Panc1 (cell line): ENCODE measurements at regions not wholly inside any gene's neighbourhood (a gene's known extent, or its start where the extent isn't known, plus 50 kb on each side); places are given as distances from the start of the nearest gene placed in this dataset.

ENCODE experiments used
- ATAC-seq: fragments of 200-7000 bp; cut with Tn5 transposase; 2 replicates; pipeline ENCODE4 v1.9.1; 2020; ENCODE audit warnings: mild to moderate bottlenecking, moderate library complexity
- BruUV-seq: library from RNA; stranded (reverse); fragments of 400-500 nt; replicated peaks from 2 replicates; lab custom pipeline; 2021; lab: Mats Ljungman, UMichigan
- CTCF ChIA-PET: fragments of 300-600 bp; sonication (Branson Sonifier 250); formaldehyde crosslinking; loops from one replicate; lab custom pipeline; 2022; ENCODE audit warnings: antibody characterized with exemption; lab: Charles Lee
- POLR2A ChIA-PET: fragments of 300-600 bp; sonication (Branson Sonifier 250); formaldehyde crosslinking; loops from one replicate; lab custom pipeline; 2022; ENCODE audit warnings: antibody characterized with exemption; lab: Charles Lee
- DNase-seq: peaks from one replicate; pipeline ENCODE4 v3.0.0-alpha.2; 2010; ENCODE audit warnings: low read depth, low spot score
- H3K27ac ChIP-seq: 2 replicates; pipeline ENCODE4 v1.5.1; 2011; ENCODE audit warnings: mild to moderate bottlenecking, low read length, inconsistent platforms
- H3K27me3 ChIP-seq: fragments of 200-500 bp; sonication (Bioruptor generic); 2 replicates; pipeline ENCODE4 v1.6.0; 2014; ENCODE audit warnings: low read length, inconsistent platforms; ENCODE audit not compliant: control insufficient read depth, insufficient read depth
- H3K36me3 ChIP-seq: fragments of 200-500 bp; sonication (Bioruptor generic); 2 replicates; pipeline ENCODE4 v1.5.1; 2014; ENCODE audit warnings: inconsistent platforms, mild to moderate bottlenecking, low read length, moderate library complexity; ENCODE audit not compliant: control insufficient read depth, insufficient read depth
- H3K4me1 ChIP-seq: 2 replicates; pipeline ENCODE4 v1.5.1; 2011; ENCODE audit warnings: inconsistent platforms, mild to moderate bottlenecking, low read length, moderate library complexity; ENCODE audit not compliant: control insufficient read depth, insufficient read depth
- H3K4me3 ChIP-seq, 2 experiments: 2 replicates each; pipeline ENCODE4 v1.5.1; 2011 to 2012; ENCODE audit warnings: low read depth in 2 of 2, low read length in 2 of 2, mild to moderate bottlenecking in 2 of 2, inconsistent platforms in 1 of 2, moderate library complexity in 1 of 2
- H3K9me3 ChIP-seq: fragments of 200-500 bp; sonication (Bioruptor generic); 2 replicates; pipeline ENCODE4 v1.5.1; 2014; ENCODE audit warnings: low read depth, mild to moderate bottlenecking, inconsistent platforms, low read length, moderate library complexity; ENCODE audit not compliant: control insufficient read depth, insufficient read depth
- POLR2AphosphoS5 ChIP-seq: IDR thresholded peaks from 2 replicates; pipeline ENCODE4 v1.6.1; 2012; ENCODE audit warnings: mild to moderate bottlenecking, low read depth, low read length, moderate library complexity
- SIN3A ChIP-seq: IDR thresholded peaks from 2 replicates; pipeline ENCODE4 v1.6.1; 2012; ENCODE audit warnings: low read depth, mild to moderate bottlenecking, low read length, moderate library complexity, borderline replicate concordance; ENCODE audit not compliant: insufficient read depth
- TCF7L2 ChIP-seq: IDR thresholded peaks from 2 replicates; pipeline ENCODE4 v1.6.1; 2011; ENCODE audit warnings: mild to moderate bottlenecking, low read depth, low read length, inconsistent platforms
- in situ Hi-C: cut with HindIII; loops from 2 replicates; pipeline ENCODE4 v1.10.0; 2016; ENCODE audit warnings: low sequenced_read_pairs, low pct_unique_long_range_greater_than_20kb
- intact Hi-C: fragments of 100-400 bp; cut with micrococcal nuclease; formaldehyde crosslinking; loops from one replicate; pipeline ENCODE4 v1.10.0; 2022; ENCODE audit not compliant: unreplicated experiment
- TF ChIP-seq, protein P1 (sequence below), 2 experiments: IDR thresholded peaks; 2 replicates each; pipeline ENCODE4 v1.6.1; 2011 to 2012; ENCODE audit warnings: low read depth in 2 of 2, control low read depth in 1 of 2, low read length in 1 of 2, mild to moderate bottlenecking in 1 of 2, moderate library complexity in 1 of 2; ENCODE audit not compliant: insufficient read depth in 1 of 2
- TF ChIP-seq, protein P2 (sequence below): fragments of 450-650 bp; IDR thresholded peaks from 2 replicates; pipeline ENCODE4 v1.5.1; 2017; ENCODE audit warnings: mild to moderate bottlenecking

DNA sequence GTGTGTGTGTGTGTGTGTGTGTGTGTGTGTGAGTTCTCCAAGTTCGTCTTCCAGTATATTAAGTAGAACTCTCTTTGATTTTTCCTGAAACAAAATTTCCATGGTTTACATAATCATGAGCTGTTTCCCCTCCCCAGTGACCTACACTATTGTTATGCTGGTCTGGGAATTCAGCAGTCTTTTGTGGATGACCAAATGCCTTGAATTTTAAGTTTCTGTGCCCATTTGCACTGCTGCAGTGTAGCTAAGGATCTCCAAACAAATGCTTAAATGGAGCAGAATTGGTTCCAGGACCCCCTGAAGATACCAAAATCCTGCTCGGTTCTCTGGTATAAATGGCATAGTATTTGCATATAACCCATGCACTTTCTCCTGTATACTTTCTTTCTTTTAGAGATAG, 77.2 kb upstream of the SLC34A2 start:
- Histone ChIP-seq H3K27me3 (no peaks in the 10 kb centered on the region), H3K36me3 (no peaks in the 10 kb centered on the region), H3K4me1 (no peaks in the 10 kb centered on the region), H3K9me3 (no peaks in the 10 kb centered on the region), H3K4me3 (no peak overlapping the region), H3K27ac (no peak overlapping the region)
- in situ Hi-C loops, result no loop called here
- POLR2A ChIA-PET, result no interaction called here
- TF ChIP-seq TCF7L2, result no peak
- no peak for TF ChIP-seq POLR2AphosphoS5
- TF ChIP-seq, protein P1, sequence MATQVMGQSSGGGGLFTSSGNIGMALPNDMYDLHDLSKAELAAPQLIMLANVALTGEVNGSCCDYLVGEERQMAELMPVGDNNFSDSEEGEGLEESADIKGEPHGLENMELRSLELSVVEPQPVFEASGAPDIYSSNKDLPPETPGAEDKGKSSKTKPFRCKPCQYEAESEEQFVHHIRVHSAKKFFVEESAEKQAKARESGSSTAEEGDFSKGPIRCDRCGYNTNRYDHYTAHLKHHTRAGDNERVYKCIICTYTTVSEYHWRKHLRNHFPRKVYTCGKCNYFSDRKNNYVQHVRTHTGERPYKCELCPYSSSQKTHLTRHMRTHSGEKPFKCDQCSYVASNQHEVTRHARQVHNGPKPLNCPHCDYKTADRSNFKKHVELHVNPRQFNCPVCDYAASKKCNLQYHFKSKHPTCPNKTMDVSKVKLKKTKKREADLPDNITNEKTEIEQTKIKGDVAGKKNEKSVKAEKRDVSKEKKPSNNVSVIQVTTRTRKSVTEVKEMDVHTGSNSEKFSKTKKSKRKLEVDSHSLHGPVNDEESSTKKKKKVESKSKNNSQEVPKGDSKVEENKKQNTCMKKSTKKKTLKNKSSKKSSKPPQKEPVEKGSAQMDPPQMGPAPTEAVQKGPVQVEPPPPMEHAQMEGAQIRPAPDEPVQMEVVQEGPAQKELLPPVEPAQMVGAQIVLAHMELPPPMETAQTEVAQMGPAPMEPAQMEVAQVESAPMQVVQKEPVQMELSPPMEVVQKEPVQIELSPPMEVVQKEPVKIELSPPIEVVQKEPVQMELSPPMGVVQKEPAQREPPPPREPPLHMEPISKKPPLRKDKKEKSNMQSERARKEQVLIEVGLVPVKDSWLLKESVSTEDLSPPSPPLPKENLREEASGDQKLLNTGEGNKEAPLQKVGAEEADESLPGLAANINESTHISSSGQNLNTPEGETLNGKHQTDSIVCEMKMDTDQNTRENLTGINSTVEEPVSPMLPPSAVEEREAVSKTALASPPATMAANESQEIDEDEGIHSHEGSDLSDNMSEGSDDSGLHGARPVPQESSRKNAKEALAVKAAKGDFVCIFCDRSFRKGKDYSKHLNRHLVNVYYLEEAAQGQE (IDR thresholded peaks at IDR 0.05; ENCODE audit: insufficient read depth in 1 of 2, low read depth in 2 of 2, low read length in 1 of 2), result no peak
- TF ChIP-seq, protein P2, sequence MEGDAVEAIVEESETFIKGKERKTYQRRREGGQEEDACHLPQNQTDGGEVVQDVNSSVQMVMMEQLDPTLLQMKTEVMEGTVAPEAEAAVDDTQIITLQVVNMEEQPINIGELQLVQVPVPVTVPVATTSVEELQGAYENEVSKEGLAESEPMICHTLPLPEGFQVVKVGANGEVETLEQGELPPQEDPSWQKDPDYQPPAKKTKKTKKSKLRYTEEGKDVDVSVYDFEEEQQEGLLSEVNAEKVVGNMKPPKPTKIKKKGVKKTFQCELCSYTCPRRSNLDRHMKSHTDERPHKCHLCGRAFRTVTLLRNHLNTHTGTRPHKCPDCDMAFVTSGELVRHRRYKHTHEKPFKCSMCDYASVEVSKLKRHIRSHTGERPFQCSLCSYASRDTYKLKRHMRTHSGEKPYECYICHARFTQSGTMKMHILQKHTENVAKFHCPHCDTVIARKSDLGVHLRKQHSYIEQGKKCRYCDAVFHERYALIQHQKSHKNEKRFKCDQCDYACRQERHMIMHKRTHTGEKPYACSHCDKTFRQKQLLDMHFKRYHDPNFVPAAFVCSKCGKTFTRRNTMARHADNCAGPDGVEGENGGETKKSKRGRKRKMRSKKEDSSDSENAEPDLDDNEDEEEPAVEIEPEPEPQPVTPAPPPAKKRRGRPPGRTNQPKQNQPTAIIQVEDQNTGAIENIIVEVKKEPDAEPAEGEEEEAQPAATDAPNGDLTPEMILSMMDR, result no peak
- no peak for TF ChIP-seq SIN3A
- DNase-seq, result no peak
- no peak for ATAC-seq
- CTCF ChIA-PET, result no interaction called here
- intact Hi-C loops, result no loop called here
- no TSS peak for BruUV-seq

DNA sequence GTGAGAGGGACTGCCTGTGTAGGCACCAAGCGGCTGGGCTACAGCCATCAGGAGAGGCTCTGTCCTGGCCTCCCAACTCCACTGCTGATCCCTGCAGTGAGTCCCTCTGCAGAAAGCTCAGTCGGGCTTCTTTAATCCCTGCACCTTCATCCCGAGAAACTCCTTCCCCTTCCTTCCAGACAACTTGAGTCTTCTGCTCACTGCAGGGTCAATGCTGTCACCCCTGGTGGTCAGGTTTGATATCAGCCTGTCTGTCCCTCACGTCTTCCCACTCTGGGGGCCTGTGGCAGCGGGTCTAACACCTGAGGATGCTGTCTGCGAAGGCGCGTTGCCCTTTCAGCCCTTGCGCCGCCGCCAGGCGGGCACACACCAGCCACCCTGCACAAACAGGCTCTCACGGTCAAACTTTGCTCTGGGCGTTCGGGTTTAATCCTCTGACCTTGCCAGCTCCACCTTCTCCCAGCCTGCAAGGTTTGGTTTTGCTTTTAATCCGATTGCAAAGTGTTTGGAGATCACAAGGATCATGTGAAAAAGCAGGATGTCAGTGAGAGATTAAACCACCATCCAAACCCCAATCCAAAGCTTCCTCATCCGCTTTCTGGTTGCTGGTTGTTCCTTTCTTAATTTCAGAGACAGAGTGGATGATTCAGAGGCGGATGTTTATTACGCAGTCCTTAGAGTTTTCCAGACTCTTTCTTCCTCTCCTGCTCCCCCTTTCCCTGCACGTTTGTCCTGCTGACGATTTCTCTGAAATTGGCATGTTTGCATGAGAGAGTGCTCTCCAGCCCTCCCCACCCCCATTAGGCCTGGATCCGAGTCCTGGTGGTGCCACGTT, 74.8 kb upstream of the SLC34A2 start:
- CTCF ChIA-PET, result no interaction called here

More for the DNA sequence above, 74.8 kb upstream of the SLC34A2 start:
- in situ Hi-C loops, result no loop called here
- TF ChIP-seq SIN3A, result no peak
- TF ChIP-seq, protein P1 (IDR thresholded peaks at IDR 0.05; ENCODE audit: insufficient read depth in 1 of 2, low read depth in 2 of 2, low read length in 1 of 2), result no peak
- no peak for TF ChIP-seq TCF7L2
- no peak for TF ChIP-seq POLR2AphosphoS5
- TF ChIP-seq, protein P2, result no peak
- Histone ChIP-seq H3K27ac (no peak overlapping the region), H3K4me1 (no peaks in the 10 kb centered on the region), H3K27me3 (no peaks in the 10 kb centered on the region), H3K9me3 (no peaks in the 10 kb centered on the region), H3K36me3 (no peaks in the 10 kb centered on the region), H3K4me3 (no peak overlapping the region)
- POLR2A ChIA-PET, result no interaction called here
- DNase-seq (no peak), ATAC-seq (peak; percentile 51; the same call in 1 of the 2 replicates)
- BruUV-seq, result no TSS peak
- intact Hi-C loops, result no loop called here
